Pancreas (tissue), 10 donors: ENCODE measurements at regions not wholly inside any gene's neighbourhood (a gene's known extent, or its start where the extent isn't known, plus 50 kb on each side); places are given as distances from the start of the nearest gene placed in this dataset.
"Not testable (repeated sequence)": the region's sequence is repeated elsewhere in the genome, so short reads cannot be mapped to it uniquely, and the experiment has no call there.

Source experiments
- ATAC-seq, 4 donors: fragments of 200-7000 bp; cut with Tn5 transposase; one replicate each; pipeline versions ENCODE4 v1.8.0 to v1.9.1; 2020; ENCODE audit warnings: mild to moderate bottlenecking in 4 of 4, moderate library complexity in 4 of 4
- DNase-seq, 6 donors: peaks; one replicate each; pipeline ENCODE4 v3.0.0-alpha.2; 2020
- FAIRE-seq: peaks from 2 replicates; lab custom pipeline; 2012; peaks lifted over from hg19 to GRCh38; lab: Jason Lieb, UNC
- H3K27ac ChIP-seq, 4 donors: fragments of 200-600 bp; sonication (generic); 1 replicate in 3 of 4; 2 replicates in 1 of 4; pipeline versions ENCODE4 v1.5.0 to v1.8.0; 2020
- H3K27me3 ChIP-seq, 4 donors: fragments of 200-600 bp; one replicate each; pipeline ENCODE4 v1.8.0; 2021
- H3K36me3 ChIP-seq, 3 donors: fragments of 200-600 bp; sonication (generic) in 1 of 3; one replicate each; pipeline versions ENCODE4 v1.5.0 to v1.8.0; 2020 to 2021
- H3K4me1 ChIP-seq, 3 donors: fragments of 200-600 bp; one replicate each; pipeline ENCODE4 v1.8.0; 2021
- H3K4me3 ChIP-seq, 4 donors: fragments of 200-600 bp; sonication (generic) in 2 of 4; one replicate each; pipeline versions ENCODE4 v1.5.0 to v1.8.0; 2020 to 2021
- H3K9me3 ChIP-seq, 4 donors: fragments of 200-600 bp; one replicate each; pipeline ENCODE4 v1.8.0; 2021
- WGBS, 2 donors: extraction: QIAGEN DNeasy Blood & Tissue Kit; methylation state at CpG; one replicate each; pipeline ENCODE4 v1.1.7; 2013; 5-methylcytosine and 5-hydroxymethylcytosine counted together
- intact Hi-C, 3 donors: fragments of 100-400 bp; cut with DNase I; formaldehyde crosslinking; loops; one replicate each; pipeline versions ENCODE4 v1.11.1 to v1.14.2; 2022
- TF ChIP-seq, protein P1 (sequence below), 4 donors: fragments of 200-600 bp; sonication (generic) in 3 of 4; IDR thresholded peaks; one replicate each; pipeline versions ENCODE4 v1.5.0 to v1.8.0; 2021; ENCODE audit warnings: antibody characterized with exemption in 4 of 4
- donor health status: healthy with polysubstance abuse.
- donor health status: DM: no; HTN: no; CAD: no; lungs with moderate emphysema.
- donor health status: DM: no; HTN: no; CAD: no.
- donor health status: control.
- donor health status: control.
- donor health status: Bipolar disorder and iron deficiency.
- donor health status: DM: yes; HTN: yes; CAD: no.
- donor health status: DM: no; HTN: no; CAD: no.
- donor health status: DM: no; HTN: no; CAD: no.
- donor health status: DM: yes; HTN: yes; CAD: no.

DNA sequence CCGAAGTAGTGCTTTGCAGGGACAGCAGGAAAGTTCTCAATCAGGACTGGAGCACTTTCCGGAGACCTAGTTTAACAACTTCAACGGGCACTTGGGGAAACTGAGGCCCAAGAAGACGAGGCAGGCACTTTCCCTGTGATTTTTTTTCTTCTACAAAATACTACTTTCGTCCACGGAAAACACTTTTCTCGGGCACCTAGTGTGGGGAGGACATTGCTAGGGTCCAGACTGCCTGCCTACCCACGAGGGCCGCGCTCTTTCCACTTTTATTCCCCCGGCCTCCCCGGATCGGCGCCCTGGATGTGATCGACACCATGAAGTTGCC lies 125.4 kb upstream of the CXorf66 start:
- no peak for ATAC-seq
- TF ChIP-seq, protein P1, sequence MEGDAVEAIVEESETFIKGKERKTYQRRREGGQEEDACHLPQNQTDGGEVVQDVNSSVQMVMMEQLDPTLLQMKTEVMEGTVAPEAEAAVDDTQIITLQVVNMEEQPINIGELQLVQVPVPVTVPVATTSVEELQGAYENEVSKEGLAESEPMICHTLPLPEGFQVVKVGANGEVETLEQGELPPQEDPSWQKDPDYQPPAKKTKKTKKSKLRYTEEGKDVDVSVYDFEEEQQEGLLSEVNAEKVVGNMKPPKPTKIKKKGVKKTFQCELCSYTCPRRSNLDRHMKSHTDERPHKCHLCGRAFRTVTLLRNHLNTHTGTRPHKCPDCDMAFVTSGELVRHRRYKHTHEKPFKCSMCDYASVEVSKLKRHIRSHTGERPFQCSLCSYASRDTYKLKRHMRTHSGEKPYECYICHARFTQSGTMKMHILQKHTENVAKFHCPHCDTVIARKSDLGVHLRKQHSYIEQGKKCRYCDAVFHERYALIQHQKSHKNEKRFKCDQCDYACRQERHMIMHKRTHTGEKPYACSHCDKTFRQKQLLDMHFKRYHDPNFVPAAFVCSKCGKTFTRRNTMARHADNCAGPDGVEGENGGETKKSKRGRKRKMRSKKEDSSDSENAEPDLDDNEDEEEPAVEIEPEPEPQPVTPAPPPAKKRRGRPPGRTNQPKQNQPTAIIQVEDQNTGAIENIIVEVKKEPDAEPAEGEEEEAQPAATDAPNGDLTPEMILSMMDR (IDR thresholded peaks at IDR 0.05): no peak
- H3K36me3 ChIP-seq: no peaks in the 10 kb centered on the region
- H3K27ac ChIP-seq: no peak overlapping the region
- peak overlapping the region in 2 of 4 donors; percentile 27 to 36 for H3K4me3 ChIP-seq
- no peak for DNase-seq
- peaks cover 0 to 27% (median 8%) of the 10 kb centered on the region in 4 donors for H3K27me3 ChIP-seq
- H3K9me3 ChIP-seq: no peaks in the 10 kb centered on the region
- no peaks in the 10 kb centered on the region for H3K4me1 ChIP-seq
- WGBS, 2 donors: 6 to 37% methylated on average over 15 of the region's 15 CpGs
- intact Hi-C loops: no loop called here
- FAIRE-seq: no peak

DNA sequence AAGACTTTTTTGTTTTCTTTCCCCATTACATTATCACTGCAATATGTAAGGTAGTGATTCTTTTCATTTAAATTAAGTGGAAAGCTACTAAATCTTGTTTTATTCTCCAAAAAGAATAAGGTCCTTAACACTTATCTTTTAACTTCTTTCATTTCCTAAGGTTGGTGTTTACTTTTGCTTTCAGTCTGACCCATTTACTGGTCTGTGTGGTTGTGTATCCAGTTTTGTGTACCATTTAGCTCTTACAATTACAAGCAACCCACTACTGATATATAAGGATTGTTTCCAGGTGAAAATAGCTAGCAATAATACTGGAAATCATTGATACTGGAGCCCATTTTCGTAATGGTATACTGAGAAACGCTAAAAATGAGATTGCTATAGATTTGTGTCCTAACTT lies 123.1 kb upstream of the CXorf66 start:
- H3K27me3 ChIP-seq: peaks cover 0 to 32% (median 16%) of the 10 kb centered on the region in 4 donors
- TF ChIP-seq, protein P1 (IDR thresholded peaks at IDR 0.05): no peak
- 36 to 66% methylated on average over 2 of the region's 2 CpGs for WGBS, 2 donors
- intact Hi-C loops: loop anchor here in 1 of 3 donors (10.0 kb wide), 1 partner anchor 46 kb away; no protein-coding TSS in a partner anchor
- H3K36me3 ChIP-seq: no peaks in the 10 kb centered on the region
- no peaks in the 10 kb centered on the region for H3K9me3 ChIP-seq
- no peaks in the 10 kb centered on the region for H3K4me1 ChIP-seq
- ATAC-seq: no peak
- no peak overlapping the region for H3K27ac ChIP-seq
- no peak for DNase-seq
- no peak overlapping the region for H3K4me3 ChIP-seq
- no peak for FAIRE-seq

DNA sequence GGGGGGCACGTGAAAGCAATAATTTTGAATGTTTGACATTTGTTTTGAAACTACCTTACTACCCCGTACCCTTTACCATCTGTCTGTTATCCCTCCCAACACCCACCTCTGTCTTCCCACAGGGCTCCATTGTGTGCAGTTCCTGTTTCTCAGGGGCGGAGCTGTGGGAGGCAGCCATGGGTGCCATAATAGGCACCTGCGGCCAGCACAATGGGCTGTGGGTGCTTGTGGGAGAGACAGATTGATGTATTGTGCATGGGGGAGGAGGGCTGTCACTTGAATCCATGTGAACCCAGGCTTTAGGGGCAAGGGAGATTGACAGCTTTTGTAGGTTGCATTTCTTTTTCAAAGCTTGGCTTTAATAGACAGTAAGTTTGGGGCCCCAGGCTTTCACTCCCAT lies 122.6 kb upstream of the CXorf66 start:
- 27 to 41% methylated on average over 4 of the region's 4 CpGs for WGBS, 2 donors
- no peaks in the 10 kb centered on the region for H3K36me3 ChIP-seq
- no peak for FAIRE-seq
- H3K27ac ChIP-seq: no peak overlapping the region
- no peak for DNase-seq
- H3K4me1 ChIP-seq: no peaks in the 10 kb centered on the region
- H3K9me3 ChIP-seq: no peaks in the 10 kb centered on the region
- H3K4me3 ChIP-seq: no peak overlapping the region
- peaks cover 0 to 33% (median 19%) of the 10 kb centered on the region in 4 donors for H3K27me3 ChIP-seq
- ATAC-seq: no peak
- TF ChIP-seq, protein P1 (IDR thresholded peaks at IDR 0.05): no peak
- intact Hi-C loops: loop anchor here in 1 of 3 donors (10.0 kb wide), 1 partner anchor 47 kb away; no protein-coding TSS in a partner anchor

DNA sequence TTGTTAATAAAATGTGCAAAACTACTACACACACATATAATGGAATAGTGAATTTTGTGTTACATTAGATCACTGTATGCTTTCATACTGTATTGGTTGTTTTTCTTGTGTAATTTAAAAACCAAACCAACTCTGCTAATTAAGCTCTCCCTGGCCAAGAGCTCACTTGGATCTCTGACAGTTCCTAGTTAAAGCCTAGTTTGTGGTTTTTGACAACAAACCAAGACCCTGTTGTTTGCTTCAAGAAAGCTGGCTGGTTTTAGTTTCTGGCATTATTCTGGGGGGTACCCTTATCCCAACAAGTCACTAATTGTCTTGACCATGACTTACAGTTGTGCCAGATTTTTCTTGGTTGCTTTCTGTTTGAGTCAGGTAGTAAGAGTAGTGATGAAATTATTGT lies 121.4 kb upstream of the CXorf66 start:
- intact Hi-C loops: loop anchor here in 1 of 3 donors (10.0 kb wide), 1 partner anchor 48 kb away; no protein-coding TSS in a partner anchor
- TF ChIP-seq, protein P1 (IDR thresholded peaks at IDR 0.05): no peak
- ATAC-seq: no peak
- no peaks in the 10 kb centered on the region for H3K36me3 ChIP-seq
- no peaks in the 10 kb centered on the region for H3K4me1 ChIP-seq
- H3K9me3 ChIP-seq: no peaks in the 10 kb centered on the region
- peaks cover 0 to 24% (median 17%) of the 10 kb centered on the region in 4 donors for H3K27me3 ChIP-seq
- H3K4me3 ChIP-seq: no peak overlapping the region
- FAIRE-seq: peak; percentile 75
- H3K27ac ChIP-seq: no peak overlapping the region
- no peak for DNase-seq

GRCh38 chrX:140074851-140075250 lies 109.5 kb upstream of the CXorf66 start:
- FAIRE-seq, ATAC-seq, H3K36me3 ChIP-seq, H3K9me3 ChIP-seq, DNase-seq, H3K27me3 ChIP-seq, intact Hi-C loops, H3K27ac ChIP-seq, H3K4me3 ChIP-seq, H3K4me1 ChIP-seq: not testable (repeated sequence)
- WGBS, 2 donors: no CpG with 5 or more reads among the region's 2 CpGs
